ENCODE measurements at regions not wholly inside any gene's neighbourhood (a gene's known extent, or its start where the extent isn't known, plus 50 kb on each side); places are given as distances from the start of the nearest gene placed in this dataset.

DNA sequence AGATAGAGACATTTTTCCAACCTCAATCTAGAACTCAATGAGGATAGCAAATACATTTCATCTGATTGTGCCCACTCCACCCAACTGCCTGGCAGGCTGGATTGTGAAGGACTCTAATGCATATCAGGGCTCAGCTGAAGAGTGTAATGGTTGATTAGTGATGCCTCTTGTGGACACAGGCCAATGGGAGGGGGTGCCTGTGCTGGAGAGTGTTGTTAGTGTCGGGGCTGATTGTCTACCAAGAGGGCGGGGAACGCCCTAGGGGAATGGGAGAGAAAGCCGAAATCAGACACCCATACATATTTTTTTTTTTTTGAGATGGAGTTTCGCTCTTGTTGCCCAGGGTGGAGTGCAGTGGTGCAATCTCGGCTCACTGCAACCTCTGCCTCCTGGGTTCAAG lies 103.7 kb upstream of the SALL4 start:
- intact Hi-C loops (cut with DNase I) = no loop called here
- DNase-seq (ENCODE audit: missing footprints) (no peak), ATAC-seq (no peak)

DNA sequence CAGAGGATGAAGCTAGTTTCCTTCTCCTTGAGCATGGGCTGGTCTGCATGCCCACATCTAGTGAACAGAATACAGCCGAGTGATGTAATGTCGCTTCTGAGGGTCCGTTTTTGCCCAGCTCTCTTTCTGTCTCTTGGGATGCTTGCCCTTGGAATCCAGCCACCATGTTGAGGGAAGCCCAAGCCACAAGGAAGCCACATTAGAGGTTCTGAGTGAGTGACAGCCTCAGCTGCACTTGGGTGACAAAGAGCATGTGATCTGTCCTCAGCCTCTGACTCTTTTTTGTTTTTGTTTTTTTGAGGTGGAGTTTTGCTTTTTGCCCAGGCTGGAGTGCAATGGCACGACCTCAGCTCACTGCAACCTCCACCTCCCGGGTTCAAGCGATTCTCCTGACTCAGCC lies 100.6 kb upstream of the SALL4 start:
- DNase-seq (ENCODE audit: missing footprints) = no peak
- intact Hi-C loops (cut with DNase I) = no loop called here
- no peak for ATAC-seq

DNA sequence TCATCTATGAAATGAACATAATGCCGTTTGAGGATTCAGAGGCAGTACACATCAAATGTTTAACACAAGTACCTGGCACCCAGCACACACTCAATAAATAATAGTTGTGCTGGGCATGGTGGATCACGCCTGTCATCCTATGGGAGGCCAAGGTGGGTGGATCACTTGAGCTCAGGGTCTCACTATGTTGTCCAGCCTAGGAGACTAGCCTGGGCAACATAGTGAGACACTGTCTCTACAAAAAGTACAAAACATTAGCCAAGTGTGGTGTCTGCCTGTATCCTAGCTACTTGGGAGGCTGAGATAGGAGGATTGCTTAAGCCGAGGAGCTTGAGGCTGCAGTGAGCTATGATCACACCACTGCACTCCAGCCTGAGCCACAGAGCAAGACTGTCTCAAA lies 98.1 kb upstream of the SALL4 start:
- intact Hi-C loops (cut with DNase I) = no loop called here
- ATAC-seq (no peak), DNase-seq (ENCODE audit: missing footprints) (no peak)

DNA sequence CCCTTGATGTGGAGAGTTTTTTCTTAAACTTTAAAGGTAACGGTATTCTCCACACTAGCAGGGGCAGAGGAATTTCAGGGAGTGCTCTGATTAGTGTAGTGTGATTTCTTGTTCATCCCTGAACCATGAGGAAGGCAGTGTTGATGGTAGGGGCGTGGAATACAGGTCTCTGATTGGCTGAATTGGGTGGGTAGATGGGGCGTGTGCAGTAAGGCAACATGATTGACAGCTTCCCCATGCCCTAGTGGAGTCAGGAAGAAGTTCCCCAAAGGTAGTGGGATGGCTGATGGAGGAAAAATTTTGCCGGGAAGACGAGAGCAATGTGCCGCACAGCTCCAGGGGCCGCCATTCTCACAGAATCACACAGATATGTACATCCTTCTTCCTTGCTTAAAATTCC lies 97.4 kb upstream of the SALL4 start:
- no peak for ATAC-seq
- DNase-seq (ENCODE audit: missing footprints) = no peak
- intact Hi-C loops (cut with DNase I) = no loop called here

DNA sequence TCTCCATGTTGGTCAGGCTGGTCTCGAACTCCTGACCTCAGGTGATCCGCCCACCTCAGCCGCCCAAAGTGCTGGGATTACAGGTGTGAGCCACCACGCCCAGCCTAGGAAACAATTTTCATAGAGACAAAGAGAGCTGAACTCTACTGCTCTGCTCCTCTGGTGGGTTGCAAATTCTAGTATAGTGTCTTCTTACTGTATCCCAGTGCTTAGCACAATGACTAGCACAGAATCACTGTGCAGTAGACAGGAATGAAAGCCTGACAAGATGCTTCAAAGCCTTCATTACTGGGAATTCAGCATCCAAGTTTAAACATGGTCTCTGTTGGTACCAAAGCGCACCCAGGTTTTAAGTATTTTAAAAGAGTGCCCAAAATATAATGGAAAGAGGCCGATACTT lies 96.5 kb upstream of the SALL4 start:
- ATAC-seq (no peak), DNase-seq (ENCODE audit: missing footprints) (no peak)
- intact Hi-C loops (cut with DNase I) = no loop called here

DNA sequence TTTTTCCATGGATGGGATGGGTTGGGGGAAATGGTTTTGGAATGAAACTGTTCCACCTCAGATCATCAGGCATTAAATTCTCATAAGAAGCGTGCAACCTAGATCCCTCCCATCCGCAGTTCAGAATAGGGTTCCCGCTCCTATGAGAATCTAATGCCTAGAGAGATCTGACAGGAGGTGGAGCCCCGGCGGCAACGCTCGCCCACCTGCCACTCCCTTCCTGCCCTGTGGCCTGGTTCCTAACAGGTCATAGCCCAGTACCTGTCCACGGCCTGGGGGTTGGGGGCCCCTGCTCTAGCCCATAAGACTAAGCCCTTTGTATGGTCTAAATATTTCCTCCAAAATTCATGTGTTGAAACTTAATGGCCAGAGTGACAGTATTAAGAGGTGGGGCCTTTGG lies 92.3 kb upstream of the SALL4 start:
- no peak for DNase-seq (ENCODE audit: missing footprints)
- intact Hi-C loops (cut with DNase I) = no loop called here
- no peak for ATAC-seq

DNA sequence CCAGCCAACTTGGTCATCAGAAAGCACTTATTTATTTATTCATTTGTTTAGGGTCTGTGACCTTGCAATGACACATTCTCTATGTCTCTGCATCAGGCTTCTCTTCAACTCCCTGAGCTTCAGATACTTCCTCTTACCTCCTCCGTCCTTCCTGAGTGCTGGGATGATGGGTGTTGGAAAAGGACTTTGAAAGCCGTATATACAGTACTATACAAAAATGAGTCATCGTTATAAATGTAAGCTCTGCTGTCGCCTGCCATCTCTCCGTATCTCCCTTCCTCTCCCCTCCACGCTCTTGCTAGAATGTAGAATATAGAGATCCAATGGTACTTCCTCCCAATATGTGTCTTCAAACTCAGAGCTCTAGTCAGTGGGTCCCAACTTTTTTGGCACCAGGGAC lies 91.9 kb upstream of the SALL4 start:
- intact Hi-C loops (cut with DNase I) = no loop called here

DNA sequence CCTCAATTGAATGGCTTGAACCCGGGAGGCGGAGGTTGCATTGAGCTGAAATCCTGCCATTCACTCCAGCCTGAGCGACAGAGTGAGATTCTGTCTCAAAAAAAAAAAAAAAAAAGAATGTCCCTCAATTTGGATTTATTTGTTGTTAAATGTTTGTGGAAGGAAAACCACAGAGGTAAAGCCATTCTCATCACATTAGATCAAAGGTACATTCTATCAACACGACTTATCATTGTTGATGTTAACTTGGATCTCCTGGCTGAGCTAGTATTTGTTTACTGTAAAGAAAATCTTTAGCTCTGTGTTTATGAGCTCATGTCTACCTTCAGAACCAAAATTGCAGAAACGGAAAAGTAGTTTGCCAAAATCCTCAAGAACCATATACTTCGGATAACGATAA lies 91.4 kb upstream of the SALL4 start:
- intact Hi-C loops (cut with DNase I) = no loop called here
- DNase-seq (ENCODE audit: missing footprints) (no peak), ATAC-seq (no peak)

More for the DNA sequence above, 91.9 kb upstream of the SALL4 start:
- ATAC-seq (no peak), DNase-seq (ENCODE audit: missing footprints) (no peak)

DNA sequence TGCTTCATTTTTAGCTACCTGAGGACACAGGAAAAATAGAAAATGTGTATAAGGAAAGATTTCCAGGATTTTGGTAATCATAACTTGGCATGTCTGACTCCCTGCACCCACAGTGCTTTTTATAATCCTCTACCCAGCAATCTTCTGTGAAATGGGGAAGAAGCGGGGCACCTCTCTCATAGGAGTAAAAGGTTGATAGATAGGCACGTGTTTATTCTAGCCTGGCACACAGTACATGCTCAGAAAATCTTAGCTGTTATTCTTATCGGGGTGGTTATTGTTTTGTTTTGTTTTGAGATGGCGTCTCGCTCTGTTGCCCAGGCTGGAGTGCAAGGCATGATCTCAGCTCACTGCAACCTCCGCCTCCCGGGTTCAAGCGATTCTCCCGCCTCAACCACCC lies 87.7 kb upstream of the SALL4 start:
- intact Hi-C loops (cut with DNase I) = no loop called here
- ATAC-seq (no peak), DNase-seq (ENCODE audit: missing footprints) (no peak)

DNA sequence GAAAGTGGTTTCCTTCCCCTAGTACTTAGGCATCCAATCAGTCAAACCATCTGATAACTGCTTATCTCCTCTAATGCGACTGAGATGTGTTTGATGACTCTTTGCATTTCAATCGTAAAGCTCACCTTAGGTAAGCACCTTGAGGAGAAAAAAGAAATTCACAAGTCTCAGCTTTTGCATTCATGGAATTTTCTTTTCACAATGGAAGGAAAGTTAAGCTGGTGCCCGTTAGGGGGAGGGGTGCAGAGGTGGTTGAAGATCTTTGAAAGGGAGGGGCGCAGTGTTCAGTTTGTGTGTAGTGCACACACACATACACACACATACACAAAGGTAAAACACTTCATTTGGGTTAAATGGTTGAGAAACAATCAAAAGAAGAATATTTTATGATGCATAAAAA lies 87.1 kb upstream of the SALL4 start:
- DNase-seq (ENCODE audit: missing footprints) (no peak), ATAC-seq (no peak)
- intact Hi-C loops (cut with DNase I) = no loop called here

DNA sequence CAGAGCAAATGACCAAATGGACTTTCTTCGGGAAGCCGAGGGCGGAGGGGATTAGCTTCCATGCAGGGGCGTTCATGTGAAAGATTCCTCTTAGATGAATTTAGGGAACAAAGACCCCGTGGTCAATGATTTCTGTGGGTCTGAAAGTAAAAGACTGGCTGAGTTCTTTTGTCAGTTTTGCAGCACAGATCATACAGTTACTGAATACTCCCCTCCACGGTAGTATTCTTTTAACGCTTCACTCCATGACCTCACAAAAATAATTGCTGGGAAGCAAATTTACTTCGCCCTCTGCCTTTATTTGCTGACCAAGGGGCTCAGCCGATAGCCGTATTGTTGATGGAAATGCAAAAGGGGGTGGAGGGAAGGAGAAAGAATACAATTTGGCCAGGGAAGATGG lies 86.0 kb upstream of the SALL4 start:
- intact Hi-C loops (cut with DNase I) = no loop called here
- ATAC-seq (no peak), DNase-seq (ENCODE audit: missing footprints) (no peak)

DNA sequence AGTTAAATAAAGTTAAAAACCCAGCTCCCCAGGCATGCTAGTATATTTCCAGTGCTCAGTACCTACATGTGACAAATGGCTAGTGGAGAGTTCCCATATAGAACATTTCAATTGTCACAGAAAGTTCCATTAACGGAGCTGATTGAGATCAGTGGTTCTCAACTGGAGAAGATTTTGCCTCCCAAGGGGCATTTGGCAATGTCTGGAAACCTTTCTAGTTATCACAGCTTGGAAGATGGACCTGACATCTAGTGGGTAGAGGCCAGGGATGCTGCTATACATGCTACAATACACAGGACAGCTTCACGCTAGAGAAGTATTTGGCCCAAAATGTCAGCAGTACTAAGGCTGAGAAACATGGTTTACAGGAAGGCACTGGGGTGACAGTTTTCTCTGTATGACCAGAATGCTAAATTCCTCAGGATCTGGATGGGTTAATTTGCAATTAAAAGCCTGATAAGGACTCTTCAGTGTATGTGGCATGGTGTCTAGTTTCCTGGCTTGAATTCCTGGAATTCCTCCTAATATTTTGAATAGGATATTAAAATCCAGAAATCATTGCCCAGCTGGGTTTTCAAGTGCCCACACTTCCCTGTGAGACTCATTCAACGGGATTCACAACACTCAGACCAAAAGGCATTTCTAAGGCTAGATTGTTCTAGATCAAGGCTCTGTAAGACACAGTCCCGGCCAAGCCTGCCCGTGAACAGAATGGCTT lies 84.7 kb upstream of the SALL4 start:
- intact Hi-C loops (cut with DNase I) = no loop called here
- ATAC-seq (no peak), DNase-seq (ENCODE audit: missing footprints) (no peak)

DNA sequence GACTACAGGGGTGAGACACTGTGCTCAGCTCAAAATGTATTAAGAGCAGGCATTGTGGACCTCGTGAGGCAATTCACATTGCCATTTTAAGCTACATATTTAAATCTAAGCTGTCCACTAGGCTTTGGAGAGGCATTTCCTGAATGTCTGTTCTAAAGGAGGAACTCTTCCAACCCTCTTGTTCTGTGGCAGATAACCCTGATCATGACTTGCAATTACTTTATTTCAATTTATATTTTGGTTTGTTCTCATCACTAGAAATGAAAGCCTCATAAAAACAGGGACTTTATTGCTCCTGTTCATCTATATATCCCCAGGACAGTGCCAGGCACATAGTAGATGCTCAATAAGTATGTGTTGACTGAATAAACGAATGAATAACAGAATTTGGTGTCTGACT lies 84.0 kb upstream of the SALL4 start:
- intact Hi-C loops (cut with DNase I) = no loop called here
- ATAC-seq (no peak), DNase-seq (ENCODE audit: missing footprints) (no peak)

DNA sequence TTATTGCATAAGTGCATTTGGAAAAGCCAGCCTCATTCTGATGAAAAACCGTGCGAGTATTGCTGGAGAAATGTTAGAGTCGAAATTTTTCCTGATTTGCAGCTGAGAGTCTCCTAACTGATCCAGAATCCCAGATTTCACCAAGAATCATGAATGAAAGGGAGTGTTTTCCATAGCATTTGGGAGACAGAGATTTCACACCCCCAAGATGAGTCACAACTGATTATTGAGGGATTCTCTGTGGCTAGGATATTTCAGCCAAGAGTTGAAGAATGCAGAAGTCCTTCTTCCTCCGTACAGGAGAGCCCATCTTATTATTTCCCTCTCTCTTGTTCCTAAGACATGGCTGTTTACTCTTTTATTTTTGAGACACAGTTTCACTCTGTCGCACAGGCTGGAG lies 82.2 kb upstream of the SALL4 start:
- DNase-seq (ENCODE audit: missing footprints) (no peak), ATAC-seq (no peak)
- intact Hi-C loops (cut with DNase I) = no loop called here

DNA sequence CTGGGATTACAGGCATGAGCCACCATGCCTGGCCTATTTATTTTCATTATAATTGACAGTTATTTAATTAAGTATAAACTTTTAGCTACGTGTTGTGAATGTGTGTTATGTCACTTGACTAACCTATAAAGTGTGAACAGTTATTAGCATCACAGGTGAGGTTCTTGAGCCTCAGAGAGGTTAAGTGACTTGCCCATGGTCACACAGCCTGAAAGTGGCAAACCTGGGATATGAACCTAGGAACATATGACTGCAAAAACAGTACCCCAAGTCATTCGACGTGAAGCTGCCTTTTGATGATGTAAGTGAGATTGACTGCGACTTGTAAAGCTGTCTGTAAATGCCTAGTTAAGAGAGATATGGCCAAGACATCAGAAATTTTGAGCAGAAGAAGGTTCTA lies 77.9 kb upstream of the SALL4 start:
- ATAC-seq (no peak), DNase-seq (ENCODE audit: missing footprints) (no peak)
- intact Hi-C loops (cut with DNase I) = no loop called here

DNA sequence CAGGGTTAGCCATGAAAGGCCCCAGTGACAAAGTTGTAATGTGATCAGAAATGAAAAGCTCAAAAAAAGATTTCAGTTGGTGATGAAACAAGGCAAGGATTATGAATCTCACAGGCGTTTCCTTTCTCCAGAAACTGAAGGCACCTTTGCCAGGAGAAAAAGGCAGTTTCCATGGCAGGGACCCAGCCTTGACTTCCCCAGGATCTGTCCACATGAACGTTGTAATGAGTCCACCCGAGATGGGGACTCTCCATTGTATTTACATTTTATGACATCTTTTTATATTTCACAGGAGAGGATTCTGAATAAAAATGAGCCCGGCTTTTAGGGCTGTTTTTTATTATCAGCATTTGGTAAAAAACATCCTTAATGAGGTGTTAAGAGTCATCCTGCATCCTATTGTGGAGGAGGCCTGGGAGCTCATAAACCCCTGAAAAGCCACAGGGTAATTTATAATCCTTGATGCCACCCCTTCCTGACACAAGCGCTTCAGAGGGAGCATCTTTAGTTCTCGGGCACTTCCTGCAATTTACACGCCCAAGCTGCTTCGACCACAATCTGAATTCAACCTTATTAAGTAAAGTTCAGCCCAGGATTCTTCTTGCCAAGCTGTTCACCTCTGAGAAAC lies 74.1 kb upstream of the SALL4 start:
- no peak for ATAC-seq
- intact Hi-C loops (cut with DNase I) = no loop called here
- DNase-seq (ENCODE audit: missing footprints) = no peak

DNA sequence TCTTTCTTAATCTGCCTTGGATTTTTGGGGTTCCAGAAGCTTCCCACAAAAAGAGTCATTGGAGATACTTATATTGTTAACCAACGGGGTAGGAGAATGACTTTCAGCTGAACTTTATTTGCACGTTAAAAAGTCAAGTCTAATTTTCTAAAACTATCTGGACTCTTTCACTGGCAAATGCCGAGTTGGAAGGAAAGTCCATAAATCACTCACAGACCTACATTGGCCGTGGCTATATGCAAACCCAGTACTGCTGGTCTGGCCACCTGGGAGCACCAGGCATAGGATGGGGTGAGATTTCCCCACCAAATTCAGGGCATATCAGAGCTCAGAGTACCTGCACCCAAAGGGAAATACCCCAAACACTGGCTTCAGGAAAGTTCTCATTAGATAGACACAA lies 71.3 kb upstream of the SALL4 start:
- DNase-seq (ENCODE audit: missing footprints) = no peak
- intact Hi-C loops (cut with DNase I) = no loop called here
- ATAC-seq = no peak

DNA sequence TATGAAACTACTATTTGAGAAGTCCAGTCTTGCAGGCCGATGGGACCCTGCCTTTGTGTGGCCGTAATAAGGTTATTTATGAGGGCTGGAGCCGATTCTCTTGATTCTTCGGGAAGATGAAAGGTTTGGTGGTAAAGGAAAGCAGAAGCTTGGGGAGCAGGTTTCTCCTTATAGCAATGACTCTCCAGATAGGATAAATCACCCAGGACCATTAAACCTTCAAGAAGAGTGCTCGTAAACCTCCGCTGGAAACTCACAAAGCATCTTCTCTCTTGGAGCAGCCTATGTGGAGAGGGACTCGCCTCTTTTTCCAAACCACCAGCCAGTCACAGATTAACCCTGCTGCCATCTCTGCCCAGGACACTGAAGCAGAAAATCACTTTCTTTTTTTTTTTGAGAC lies 69.6 kb upstream of the SALL4 start:
- ATAC-seq = no peak
- DNase-seq (ENCODE audit: missing footprints) = no peak
- intact Hi-C loops (cut with DNase I) = no loop called here

DNA sequence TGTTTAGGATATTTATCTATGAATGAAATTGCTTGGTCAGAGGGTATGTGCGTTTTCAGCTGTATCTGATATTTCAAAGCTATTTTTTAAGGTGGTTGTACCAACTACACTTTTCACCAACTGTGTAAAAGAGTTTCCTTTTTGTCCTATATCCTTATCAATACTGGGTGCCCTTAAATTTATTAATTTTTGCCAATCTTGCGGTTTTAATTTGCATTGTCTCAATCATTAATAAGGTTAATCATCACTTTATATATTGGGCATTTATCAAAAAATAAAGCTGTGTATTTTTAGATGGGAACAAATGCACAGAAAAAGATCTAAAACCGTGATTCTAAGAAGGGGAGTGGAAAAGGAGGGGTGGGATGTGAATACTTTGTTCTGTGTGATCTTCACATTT lies 66.7 kb upstream of the SALL4 start:
- intact Hi-C loops (cut with DNase I) = no loop called here
- ATAC-seq (no peak), DNase-seq (ENCODE audit: missing footprints) (no peak)

DNA sequence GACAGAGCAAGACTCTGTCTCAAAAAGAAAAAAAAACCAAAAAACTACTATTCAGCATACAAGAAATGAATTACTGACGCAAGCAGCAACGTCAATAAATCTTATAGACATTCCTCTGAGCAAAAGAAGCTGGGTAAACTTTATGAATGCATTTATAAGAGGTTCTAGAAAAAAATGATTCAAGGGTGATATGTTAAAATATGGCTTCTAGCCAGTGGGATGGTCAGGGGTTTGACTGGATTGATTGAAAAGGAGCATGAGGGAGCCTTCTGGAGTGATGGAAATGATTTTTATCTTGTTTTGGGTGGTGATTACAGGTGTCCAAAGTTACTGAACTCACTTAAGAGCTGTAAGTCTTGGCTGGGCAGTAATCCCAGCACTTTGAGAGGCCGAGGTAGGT lies 64.9 kb upstream of the SALL4 start:
- DNase-seq (ENCODE audit: missing footprints) (no peak), ATAC-seq (no peak)
- intact Hi-C loops (cut with DNase I) = no loop called here

DNA sequence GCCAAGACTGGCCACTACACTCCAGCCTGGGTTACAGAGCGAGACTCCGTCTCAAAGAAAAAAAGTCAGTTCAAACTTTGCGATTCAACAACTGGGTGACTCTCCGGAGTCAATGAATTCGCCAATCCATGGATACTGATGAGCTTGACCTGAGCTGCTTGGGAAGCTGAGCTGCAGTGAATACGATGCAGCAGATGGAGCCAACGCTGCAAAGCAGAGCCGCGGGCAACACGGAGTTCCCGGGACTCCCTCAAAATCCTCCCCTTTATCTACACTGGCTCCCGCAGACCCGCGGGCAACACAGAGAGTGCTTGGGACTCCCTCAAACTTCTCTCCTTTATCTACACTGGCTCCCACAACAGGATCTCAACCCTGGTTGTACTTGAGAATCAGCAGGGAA lies 62.6 kb upstream of the SALL4 start:
- no peak for ATAC-seq
- no peak for DNase-seq (ENCODE audit: missing footprints)

More for the DNA sequence above, 62.6 kb upstream of the SALL4 start:
- intact Hi-C loops (cut with DNase I) = no loop called here
